GM23338 (cell line): ENCODE measurements at regions not wholly inside any gene's neighbourhood (a gene's known extent, or its start where the extent isn't known, plus 50 kb on each side); places are given as distances from the start of the nearest gene placed in this dataset.

ENCODE experiments used
- ATAC-seq: fragments of 200-7000 bp; cut with Tn5 transposase; 3 replicates; pipeline ENCODE4 v1.9.1; 2020
- DNase-seq: peaks from one replicate; pipeline ENCODE4 v3.0.0-alpha.2; 2015; ENCODE audit warnings: low spot score
- H2AFZ ChIP-seq: fragments of 200-600 bp; sonication (generic); 2 replicates; pipeline ENCODE4 v1.8.0; 2016; ENCODE audit warnings: antibody characterized with exemption, mild to moderate bottlenecking, moderate library complexity
- H3F3A ChIP-seq: fragments of 200-600 bp; sonication (generic); replicated peaks from 2 replicates; pipeline ENCODE4 v1.8.0; 2017; ENCODE audit warnings: antibody characterized with exemption, mixed run types, low read depth
- H3K27ac ChIP-seq: fragments of 200-600 bp; sonication (generic); 2 replicates; pipeline ENCODE4 v1.6.1; 2016; ENCODE audit warnings: low read depth
- H3K27me3 ChIP-seq: fragments of 200-600 bp; sonication (generic); 2 replicates; pipeline ENCODE4 v1.8.0; 2016; ENCODE audit warnings: mild to moderate bottlenecking, mixed run types, moderate library complexity; ENCODE audit not compliant: insufficient read depth
- H3K36me3 ChIP-seq: fragments of 200-600 bp; sonication (generic); 2 replicates; pipeline ENCODE4 v1.8.0; 2016; ENCODE audit warnings: mild to moderate bottlenecking; ENCODE audit not compliant: insufficient read depth
- H3K4me1 ChIP-seq: fragments of 200-600 bp; sonication (generic); 2 replicates; pipeline ENCODE4 v1.8.0; 2016; ENCODE audit warnings: mild to moderate bottlenecking, moderate library complexity; ENCODE audit not compliant: insufficient read depth
- H3K4me2 ChIP-seq: fragments of 200-600 bp; sonication (generic); 2 replicates; pipeline ENCODE4 v1.7.1; 2017; ENCODE audit warnings: mixed run types
- H3K4me3 ChIP-seq: fragments of 200-600 bp; sonication (generic); 2 replicates; pipeline ENCODE4 v1.6.1; 2016; ENCODE audit warnings: mixed run types
- H3K79me2 ChIP-seq: fragments of 200-600 bp; sonication (generic); replicated peaks from 2 replicates; pipeline ENCODE4 v1.8.0; 2017; ENCODE audit warnings: mild to moderate bottlenecking; ENCODE audit not compliant: insufficient read depth
- H3K9me2 ChIP-seq: fragments of 200-600 bp; sonication (generic); 2 replicates; pipeline ENCODE4 v1.8.0; 2017; ENCODE audit not compliant: insufficient read depth
- H4K20me1 ChIP-seq: fragments of 200-600 bp; sonication (generic); replicated peaks from 2 replicates; pipeline ENCODE4 v1.8.0; 2017; ENCODE audit warnings: mild to moderate bottlenecking; ENCODE audit not compliant: insufficient read depth
- H3K27ac Mint-ChIP-seq: 2 replicates; pipeline ENCODE4 v1.8.0; 2020; ENCODE audit warnings: inconsistent platforms, mild to moderate bottlenecking, moderate library complexity, mixed read lengths
- H3K27me3 Mint-ChIP-seq: 3 replicates; pipeline ENCODE4 v1.8.0; 2022; ENCODE audit warnings: low read depth, mild to moderate bottlenecking, moderate library complexity, mixed read lengths, inconsistent platforms; ENCODE audit not compliant: insufficient read depth, poor library complexity
- H3K36me3 Mint-ChIP-seq: 3 replicates; pipeline ENCODE4 v1.8.0; 2021; ENCODE audit warnings: low read depth, mild to moderate bottlenecking, inconsistent platforms, moderate library complexity, mixed read lengths
- H3K4me1 Mint-ChIP-seq: 3 replicates; pipeline ENCODE4 v1.8.0; 2020; ENCODE audit warnings: mild to moderate bottlenecking, inconsistent platforms, mixed read lengths
- H3K4me3 Mint-ChIP-seq: 3 replicates; pipeline ENCODE4 v1.8.0; 2021; ENCODE audit warnings: moderate library complexity, mild to moderate bottlenecking, inconsistent platforms, mixed read lengths
- H3K9me3 Mint-ChIP-seq: 3 replicates; pipeline ENCODE4 v1.8.0; 2020; ENCODE audit warnings: moderate library complexity, mild to moderate bottlenecking, inconsistent platforms, mixed read lengths
- CREB1 ChIP-seq: fragments of 250-450 bp; sonication (Bioruptor Pico); IDR thresholded peaks from 2 replicates; pipeline ENCODE4 v1.5.0; 2020; ENCODE audit warnings: low read depth, mild to moderate bottlenecking, moderate library complexity
- EZH2 ChIP-seq: fragments of 200-600 bp; sonication (generic); IDR thresholded peaks from one replicate; pipeline ENCODE4 v1.8.0; 2017; ENCODE audit warnings: antibody characterized with exemption, mild to moderate bottlenecking, low read depth; ENCODE audit not compliant: unreplicated experiment
- EZH2phosphoT487 ChIP-seq: fragments of 200-600 bp; sonication (generic); IDR thresholded peaks from one replicate; pipeline ENCODE4 v1.8.1; 2018; ENCODE audit warnings: antibody characterized with exemption; ENCODE audit not compliant: unreplicated experiment
- JUNB ChIP-seq: IDR thresholded peaks from one replicate; pipeline ENCODE4 v1.6.1; 2016; ENCODE audit warnings: antibody characterized with exemption; ENCODE audit not compliant: unreplicated experiment
- NANOG ChIP-seq: IDR thresholded peaks from 2 replicates; pipeline ENCODE4 v1.6.1; 2016; ENCODE audit warnings: antibody characterized with exemption, borderline replicate concordance
- POLR2AphosphoS5 ChIP-seq: IDR thresholded peaks from 2 replicates; pipeline ENCODE4 v1.6.1; 2016; ENCODE audit warnings: antibody characterized with exemption, low read depth
- STAT1 ChIP-seq: IDR thresholded peaks from one replicate; pipeline ENCODE4 v1.6.1; 2016; ENCODE audit warnings: antibody characterized with exemption; ENCODE audit not compliant: unreplicated experiment
- ZNF114 ChIP-seq: fragments of 250-450 bp; sonication (Bioruptor Pico); IDR thresholded peaks from 2 replicates; pipeline ENCODE4 v1.5.0; 2020; ENCODE audit warnings: mild to moderate bottlenecking, moderate library complexity
- ZNF331 ChIP-seq: fragments of 250-450 bp; sonication (Bioruptor Pico); IDR thresholded peaks from 2 replicates; pipeline ENCODE4 v1.5.0; 2020; ENCODE audit warnings: low read depth, mild to moderate bottlenecking, moderate library complexity
- TF ChIP-seq, protein P1 (sequence below): IDR thresholded peaks from one replicate; pipeline ENCODE4 v1.6.1; 2018; ENCODE audit warnings: antibody characterized with exemption; ENCODE audit not compliant: unreplicated experiment
- TF ChIP-seq, protein P2 (sequence below): IDR thresholded peaks from 2 replicates; pipeline ENCODE4 v1.6.1; 2016; ENCODE audit warnings: antibody characterized with exemption
- TF ChIP-seq, protein P3 (sequence below), 2 experiments: fragments of 200-600 bp in 1 of 2; sonication (generic) in 1 of 2; conservative IDR thresholded peaks; 2 replicates each; pipeline versions ENCODE4 v1.5.1 to v1.6.1; 2016 to 2017; ENCODE audit warnings: antibody characterized with exemption in 2 of 2, low read depth in 2 of 2, mild to moderate bottlenecking in 2 of 2, moderate library complexity in 1 of 2
- TF ChIP-seq, protein P4 (sequence below): fragments of 250-450 bp; sonication (Bioruptor Pico); IDR thresholded peaks from 2 replicates; pipeline ENCODE4 v1.5.0; 2020; ENCODE audit warnings: mild to moderate bottlenecking, moderate library complexity

DNA sequence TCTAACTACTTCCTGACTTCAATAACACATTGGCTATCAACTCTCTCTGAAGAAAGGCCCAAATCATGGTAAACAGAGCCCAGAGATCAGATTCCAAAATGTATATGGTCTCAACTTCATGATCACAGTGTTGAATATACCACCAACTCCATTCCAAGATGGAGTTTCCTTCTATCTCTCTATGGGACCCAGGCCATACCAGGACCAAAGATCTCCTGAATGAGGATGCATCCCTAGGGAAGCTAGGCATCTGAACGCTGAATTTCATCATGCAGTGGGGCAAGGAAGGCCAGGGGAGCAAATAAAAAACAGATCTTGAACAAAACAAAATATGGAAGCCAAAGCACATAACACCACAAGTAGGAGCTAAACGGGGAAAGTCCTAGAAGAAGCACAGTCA lies 320.7 kb upstream of the PKDCC start:
- Histone ChIP-seq H3K27ac (no peak overlapping the region), H3K4me3 (no peak overlapping the region), H3F3A (no peaks in the 10 kb centered on the region), H3K36me3 (no peaks in the 10 kb centered on the region), H3K27me3 (no peaks in the 10 kb centered on the region), H2AFZ (no peak overlapping the region), H3K79me2 (no peaks in the 10 kb centered on the region), H3K9me2 (peaks cover 10% of the 10 kb centered on the region), H3K4me1 (peaks cover 17% of the 10 kb centered on the region), H4K20me1 (no peaks in the 10 kb centered on the region), H3K4me2 (no peak overlapping the region)
- Mint-ChIP-seq H3K36me3 (no peaks in the 10 kb centered on the region), H3K9me3 (no peaks in the 10 kb centered on the region), H3K4me1 (peaks cover 11% of the 10 kb centered on the region; the same call in 2 of the 3 replicates), H3K4me3 (no peak overlapping the region), H3K27me3 (peaks cover under 1% of the 10 kb centered on the region), H3K27ac (no peak overlapping the region)
- TF ChIP-seq, protein P1, sequence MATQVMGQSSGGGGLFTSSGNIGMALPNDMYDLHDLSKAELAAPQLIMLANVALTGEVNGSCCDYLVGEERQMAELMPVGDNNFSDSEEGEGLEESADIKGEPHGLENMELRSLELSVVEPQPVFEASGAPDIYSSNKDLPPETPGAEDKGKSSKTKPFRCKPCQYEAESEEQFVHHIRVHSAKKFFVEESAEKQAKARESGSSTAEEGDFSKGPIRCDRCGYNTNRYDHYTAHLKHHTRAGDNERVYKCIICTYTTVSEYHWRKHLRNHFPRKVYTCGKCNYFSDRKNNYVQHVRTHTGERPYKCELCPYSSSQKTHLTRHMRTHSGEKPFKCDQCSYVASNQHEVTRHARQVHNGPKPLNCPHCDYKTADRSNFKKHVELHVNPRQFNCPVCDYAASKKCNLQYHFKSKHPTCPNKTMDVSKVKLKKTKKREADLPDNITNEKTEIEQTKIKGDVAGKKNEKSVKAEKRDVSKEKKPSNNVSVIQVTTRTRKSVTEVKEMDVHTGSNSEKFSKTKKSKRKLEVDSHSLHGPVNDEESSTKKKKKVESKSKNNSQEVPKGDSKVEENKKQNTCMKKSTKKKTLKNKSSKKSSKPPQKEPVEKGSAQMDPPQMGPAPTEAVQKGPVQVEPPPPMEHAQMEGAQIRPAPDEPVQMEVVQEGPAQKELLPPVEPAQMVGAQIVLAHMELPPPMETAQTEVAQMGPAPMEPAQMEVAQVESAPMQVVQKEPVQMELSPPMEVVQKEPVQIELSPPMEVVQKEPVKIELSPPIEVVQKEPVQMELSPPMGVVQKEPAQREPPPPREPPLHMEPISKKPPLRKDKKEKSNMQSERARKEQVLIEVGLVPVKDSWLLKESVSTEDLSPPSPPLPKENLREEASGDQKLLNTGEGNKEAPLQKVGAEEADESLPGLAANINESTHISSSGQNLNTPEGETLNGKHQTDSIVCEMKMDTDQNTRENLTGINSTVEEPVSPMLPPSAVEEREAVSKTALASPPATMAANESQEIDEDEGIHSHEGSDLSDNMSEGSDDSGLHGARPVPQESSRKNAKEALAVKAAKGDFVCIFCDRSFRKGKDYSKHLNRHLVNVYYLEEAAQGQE: no peak
- no peak for TF ChIP-seq CREB1 (CRISPR knock-in tag)
- TF ChIP-seq, protein P2, sequence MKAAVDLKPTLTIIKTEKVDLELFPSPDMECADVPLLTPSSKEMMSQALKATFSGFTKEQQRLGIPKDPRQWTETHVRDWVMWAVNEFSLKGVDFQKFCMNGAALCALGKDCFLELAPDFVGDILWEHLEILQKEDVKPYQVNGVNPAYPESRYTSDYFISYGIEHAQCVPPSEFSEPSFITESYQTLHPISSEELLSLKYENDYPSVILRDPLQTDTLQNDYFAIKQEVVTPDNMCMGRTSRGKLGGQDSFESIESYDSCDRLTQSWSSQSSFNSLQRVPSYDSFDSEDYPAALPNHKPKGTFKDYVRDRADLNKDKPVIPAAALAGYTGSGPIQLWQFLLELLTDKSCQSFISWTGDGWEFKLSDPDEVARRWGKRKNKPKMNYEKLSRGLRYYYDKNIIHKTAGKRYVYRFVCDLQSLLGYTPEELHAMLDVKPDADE: no peak
- no peak for TF ChIP-seq JUNB
- TF ChIP-seq POLR2AphosphoS5: no peak
- TF ChIP-seq, protein P3, sequence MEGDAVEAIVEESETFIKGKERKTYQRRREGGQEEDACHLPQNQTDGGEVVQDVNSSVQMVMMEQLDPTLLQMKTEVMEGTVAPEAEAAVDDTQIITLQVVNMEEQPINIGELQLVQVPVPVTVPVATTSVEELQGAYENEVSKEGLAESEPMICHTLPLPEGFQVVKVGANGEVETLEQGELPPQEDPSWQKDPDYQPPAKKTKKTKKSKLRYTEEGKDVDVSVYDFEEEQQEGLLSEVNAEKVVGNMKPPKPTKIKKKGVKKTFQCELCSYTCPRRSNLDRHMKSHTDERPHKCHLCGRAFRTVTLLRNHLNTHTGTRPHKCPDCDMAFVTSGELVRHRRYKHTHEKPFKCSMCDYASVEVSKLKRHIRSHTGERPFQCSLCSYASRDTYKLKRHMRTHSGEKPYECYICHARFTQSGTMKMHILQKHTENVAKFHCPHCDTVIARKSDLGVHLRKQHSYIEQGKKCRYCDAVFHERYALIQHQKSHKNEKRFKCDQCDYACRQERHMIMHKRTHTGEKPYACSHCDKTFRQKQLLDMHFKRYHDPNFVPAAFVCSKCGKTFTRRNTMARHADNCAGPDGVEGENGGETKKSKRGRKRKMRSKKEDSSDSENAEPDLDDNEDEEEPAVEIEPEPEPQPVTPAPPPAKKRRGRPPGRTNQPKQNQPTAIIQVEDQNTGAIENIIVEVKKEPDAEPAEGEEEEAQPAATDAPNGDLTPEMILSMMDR (conservative IDR thresholded peaks at IDR 0.05; ENCODE audit: low read depth in 2 of 2): no peak
- no peak for TF ChIP-seq NANOG
- TF ChIP-seq ZNF114 (CRISPR knock-in tag): no peak
- TF ChIP-seq, protein P4, sequence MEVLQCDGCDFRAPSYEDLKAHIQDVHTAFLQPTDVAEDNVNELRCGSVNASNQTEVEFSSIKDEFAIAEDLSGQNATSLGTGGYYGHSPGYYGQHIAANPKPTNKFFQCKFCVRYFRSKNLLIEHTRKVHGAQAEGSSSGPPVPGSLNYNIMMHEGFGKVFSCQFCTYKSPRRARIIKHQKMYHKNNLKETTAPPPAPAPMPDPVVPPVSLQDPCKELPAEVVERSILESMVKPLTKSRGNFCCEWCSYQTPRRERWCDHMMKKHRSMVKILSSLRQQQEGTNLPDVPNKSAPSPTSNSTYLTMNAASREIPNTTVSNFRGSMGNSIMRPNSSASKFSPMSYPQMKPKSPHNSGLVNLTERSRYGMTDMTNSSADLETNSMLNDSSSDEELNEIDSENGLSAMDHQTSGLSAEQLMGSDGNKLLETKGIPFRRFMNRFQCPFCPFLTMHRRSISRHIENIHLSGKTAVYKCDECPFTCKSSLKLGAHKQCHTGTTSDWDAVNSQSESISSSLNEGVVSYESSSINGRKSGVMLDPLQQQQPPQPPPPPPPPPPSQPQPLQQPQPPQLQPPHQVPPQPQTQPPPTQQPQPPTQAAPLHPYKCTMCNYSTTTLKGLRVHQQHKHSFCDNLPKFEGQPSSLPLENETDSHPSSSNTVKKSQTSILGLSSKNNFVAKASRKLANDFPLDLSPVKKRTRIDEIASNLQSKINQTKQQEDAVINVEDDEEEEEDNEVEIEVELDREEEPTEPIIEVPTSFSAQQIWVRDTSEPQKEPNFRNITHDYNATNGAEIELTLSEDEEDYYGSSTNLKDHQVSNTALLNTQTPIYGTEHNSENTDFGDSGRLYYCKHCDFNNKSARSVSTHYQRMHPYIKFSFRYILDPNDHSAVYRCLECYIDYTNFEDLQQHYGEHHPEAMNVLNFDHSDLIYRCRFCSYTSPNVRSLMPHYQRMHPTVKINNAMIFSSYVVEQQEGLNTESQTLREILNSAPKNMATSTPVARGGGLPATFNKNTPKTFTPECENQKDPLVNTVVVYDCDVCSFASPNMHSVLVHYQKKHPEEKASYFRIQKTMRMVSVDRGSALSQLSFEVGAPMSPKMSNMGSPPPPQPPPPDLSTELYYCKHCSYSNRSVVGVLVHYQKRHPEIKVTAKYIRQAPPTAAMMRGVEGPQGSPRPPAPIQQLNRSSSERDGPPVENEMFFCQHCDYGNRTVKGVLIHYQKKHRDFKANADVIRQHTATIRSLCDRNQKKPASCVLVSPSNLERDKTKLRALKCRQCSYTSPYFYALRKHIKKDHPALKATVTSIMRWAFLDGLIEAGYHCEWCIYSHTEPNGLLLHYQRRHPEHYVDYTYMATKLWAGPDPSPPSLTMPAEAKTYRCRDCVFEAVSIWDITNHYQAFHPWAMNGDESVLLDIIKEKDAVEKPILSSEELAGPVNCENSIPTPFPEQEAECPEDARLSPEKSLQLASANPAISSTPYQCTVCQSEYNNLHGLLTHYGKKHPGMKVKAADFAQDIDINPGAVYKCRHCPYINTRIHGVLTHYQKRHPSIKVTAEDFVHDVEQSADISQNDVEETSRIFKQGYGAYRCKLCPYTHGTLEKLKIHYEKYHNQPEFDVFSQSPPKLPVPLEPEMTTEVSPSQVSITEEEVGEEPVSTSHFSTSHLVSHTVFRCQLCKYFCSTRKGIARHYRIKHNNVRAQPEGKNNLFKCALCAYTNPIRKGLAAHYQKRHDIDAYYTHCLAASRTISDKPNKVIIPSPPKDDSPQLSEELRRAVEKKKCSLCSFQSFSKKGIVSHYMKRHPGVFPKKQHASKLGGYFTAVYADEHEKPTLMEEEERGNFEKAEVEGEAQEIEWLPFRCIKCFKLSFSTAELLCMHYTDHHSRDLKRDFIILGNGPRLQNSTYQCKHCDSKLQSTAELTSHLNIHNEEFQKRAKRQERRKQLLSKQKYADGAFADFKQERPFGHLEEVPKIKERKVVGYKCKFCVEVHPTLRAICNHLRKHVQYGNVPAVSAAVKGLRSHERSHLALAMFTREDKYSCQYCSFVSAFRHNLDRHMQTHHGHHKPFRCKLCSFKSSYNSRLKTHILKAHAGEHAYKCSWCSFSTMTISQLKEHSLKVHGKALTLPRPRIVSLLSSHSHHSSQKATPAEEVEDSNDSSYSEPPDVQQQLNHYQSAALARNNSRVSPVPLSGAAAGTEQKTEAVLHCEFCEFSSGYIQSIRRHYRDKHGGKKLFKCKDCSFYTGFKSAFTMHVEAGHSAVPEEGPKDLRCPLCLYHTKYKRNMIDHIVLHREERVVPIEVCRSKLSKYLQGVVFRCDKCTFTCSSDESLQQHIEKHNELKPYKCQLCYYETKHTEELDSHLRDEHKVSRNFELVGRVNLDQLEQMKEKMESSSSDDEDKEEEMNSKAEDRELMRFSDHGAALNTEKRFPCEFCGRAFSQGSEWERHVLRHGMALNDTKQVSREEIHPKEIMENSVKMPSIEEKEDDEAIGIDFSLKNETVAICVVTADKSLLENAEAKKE (CRISPR knock-in tag): no peak
- no peak for TF ChIP-seq STAT1
- TF ChIP-seq EZH2: no peak
- no peak for TF ChIP-seq ZNF331 (CRISPR knock-in tag)
- TF ChIP-seq EZH2phosphoT487: no peak
- no peak for DNase-seq
- no peak for ATAC-seq
